ENCODE measurements at regions not wholly inside any gene's neighbourhood (a gene's known extent, or its start where the extent isn't known, plus 50 kb on each side); places are given as distances from the start of the nearest gene placed in this dataset.

DNA sequence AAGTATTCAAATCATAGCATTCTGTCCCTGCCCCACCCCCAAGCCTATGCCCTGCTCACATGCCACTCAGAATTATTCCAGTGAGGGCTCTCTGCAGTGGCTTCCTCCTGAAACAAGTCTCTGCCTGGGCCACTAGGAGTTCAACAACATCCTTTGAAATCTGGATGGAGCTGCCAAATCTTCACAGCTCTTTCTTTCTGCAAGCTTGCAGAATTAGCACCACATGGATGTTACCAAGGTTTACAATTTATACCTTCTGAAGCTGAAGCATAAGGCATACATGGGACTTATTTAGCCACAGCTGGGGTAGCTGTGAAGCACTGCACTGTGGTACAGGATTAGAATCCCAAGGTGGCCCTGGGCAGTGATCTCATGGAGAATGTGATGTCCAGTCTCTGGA is 577.5 kb downstream of the CD109 start:
- TF ChIP-seq NFIC (IDR thresholded peaks at IDR 0.05) (no peak), EP300 (IDR thresholded peaks at IDR 0.05; ENCODE audit: borderline replicate concordance) (no peak), EGR1 (IDR thresholded peaks at IDR 0.05) (no peak), ZBTB7A (IDR thresholded peaks at IDR 0.05; ENCODE audit: low read depth) (no peak), CREB1 (IDR thresholded peaks at IDR 0.05; ENCODE audit: low read depth) (no peak), YY1 (IDR thresholded peaks at IDR 0.05; ENCODE audit: low read depth) (no peak), FOXM1 (IDR thresholded peaks at IDR 0.05; ENCODE audit: borderline replicate concordance, low read depth) (no peak), CEBPB (IDR thresholded peaks at IDR 0.05) (no peak), TEAD4 (IDR thresholded peaks at IDR 0.05) (no peak), TAF1 (IDR thresholded peaks at IDR 0.05; ENCODE audit: low read depth) (no peak), RAD21 (IDR thresholded peaks at IDR 0.05; ENCODE audit: low read depth) (no peak), TCF12 (IDR thresholded peaks at IDR 0.05; ENCODE audit: low read depth) (no peak)
- TF ChIP-seq, protein P1, sequence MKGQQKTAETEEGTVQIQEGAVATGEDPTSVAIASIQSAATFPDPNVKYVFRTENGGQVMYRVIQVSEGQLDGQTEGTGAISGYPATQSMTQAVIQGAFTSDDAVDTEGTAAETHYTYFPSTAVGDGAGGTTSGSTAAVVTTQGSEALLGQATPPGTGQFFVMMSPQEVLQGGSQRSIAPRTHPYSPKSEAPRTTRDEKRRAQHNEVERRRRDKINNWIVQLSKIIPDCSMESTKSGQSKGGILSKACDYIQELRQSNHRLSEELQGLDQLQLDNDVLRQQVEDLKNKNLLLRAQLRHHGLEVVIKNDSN (IDR thresholded peaks at IDR 0.05) = no peak
- TF ChIP-seq, protein P2, sequence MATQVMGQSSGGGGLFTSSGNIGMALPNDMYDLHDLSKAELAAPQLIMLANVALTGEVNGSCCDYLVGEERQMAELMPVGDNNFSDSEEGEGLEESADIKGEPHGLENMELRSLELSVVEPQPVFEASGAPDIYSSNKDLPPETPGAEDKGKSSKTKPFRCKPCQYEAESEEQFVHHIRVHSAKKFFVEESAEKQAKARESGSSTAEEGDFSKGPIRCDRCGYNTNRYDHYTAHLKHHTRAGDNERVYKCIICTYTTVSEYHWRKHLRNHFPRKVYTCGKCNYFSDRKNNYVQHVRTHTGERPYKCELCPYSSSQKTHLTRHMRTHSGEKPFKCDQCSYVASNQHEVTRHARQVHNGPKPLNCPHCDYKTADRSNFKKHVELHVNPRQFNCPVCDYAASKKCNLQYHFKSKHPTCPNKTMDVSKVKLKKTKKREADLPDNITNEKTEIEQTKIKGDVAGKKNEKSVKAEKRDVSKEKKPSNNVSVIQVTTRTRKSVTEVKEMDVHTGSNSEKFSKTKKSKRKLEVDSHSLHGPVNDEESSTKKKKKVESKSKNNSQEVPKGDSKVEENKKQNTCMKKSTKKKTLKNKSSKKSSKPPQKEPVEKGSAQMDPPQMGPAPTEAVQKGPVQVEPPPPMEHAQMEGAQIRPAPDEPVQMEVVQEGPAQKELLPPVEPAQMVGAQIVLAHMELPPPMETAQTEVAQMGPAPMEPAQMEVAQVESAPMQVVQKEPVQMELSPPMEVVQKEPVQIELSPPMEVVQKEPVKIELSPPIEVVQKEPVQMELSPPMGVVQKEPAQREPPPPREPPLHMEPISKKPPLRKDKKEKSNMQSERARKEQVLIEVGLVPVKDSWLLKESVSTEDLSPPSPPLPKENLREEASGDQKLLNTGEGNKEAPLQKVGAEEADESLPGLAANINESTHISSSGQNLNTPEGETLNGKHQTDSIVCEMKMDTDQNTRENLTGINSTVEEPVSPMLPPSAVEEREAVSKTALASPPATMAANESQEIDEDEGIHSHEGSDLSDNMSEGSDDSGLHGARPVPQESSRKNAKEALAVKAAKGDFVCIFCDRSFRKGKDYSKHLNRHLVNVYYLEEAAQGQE (IDR thresholded peaks at IDR 0.05; ENCODE audit: low read depth) = no peak
- TF ChIP-seq, protein P3, sequence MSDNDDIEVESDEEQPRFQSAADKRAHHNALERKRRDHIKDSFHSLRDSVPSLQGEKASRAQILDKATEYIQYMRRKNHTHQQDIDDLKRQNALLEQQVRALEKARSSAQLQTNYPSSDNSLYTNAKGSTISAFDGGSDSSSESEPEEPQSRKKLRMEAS (IDR thresholded peaks at IDR 0.05) = no peak

DNA sequence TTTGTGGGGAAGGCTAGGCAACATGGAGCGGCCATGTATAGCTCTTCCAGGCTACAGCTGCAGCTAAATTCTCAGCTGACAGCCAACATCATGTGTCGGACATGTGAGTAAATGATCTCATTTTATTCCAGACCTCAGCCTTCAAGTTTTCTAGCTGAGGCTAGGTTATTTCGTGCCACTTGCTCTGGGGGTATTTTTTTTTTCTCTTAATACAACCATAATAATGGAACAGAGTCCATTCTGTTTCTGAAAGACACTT is 573.5 kb downstream of the CD109 start:
- no peak for TF ChIP-seq ZBTB7A (IDR thresholded peaks at IDR 0.05; ENCODE audit: low read depth)
- TF ChIP-seq TCF12 (IDR thresholded peaks at IDR 0.05; ENCODE audit: low read depth) = no peak
- TF ChIP-seq, protein P3 (IDR thresholded peaks at IDR 0.05) = no peak
- TF ChIP-seq RAD21 (IDR thresholded peaks at IDR 0.05; ENCODE audit: low read depth) = no peak

DNA sequence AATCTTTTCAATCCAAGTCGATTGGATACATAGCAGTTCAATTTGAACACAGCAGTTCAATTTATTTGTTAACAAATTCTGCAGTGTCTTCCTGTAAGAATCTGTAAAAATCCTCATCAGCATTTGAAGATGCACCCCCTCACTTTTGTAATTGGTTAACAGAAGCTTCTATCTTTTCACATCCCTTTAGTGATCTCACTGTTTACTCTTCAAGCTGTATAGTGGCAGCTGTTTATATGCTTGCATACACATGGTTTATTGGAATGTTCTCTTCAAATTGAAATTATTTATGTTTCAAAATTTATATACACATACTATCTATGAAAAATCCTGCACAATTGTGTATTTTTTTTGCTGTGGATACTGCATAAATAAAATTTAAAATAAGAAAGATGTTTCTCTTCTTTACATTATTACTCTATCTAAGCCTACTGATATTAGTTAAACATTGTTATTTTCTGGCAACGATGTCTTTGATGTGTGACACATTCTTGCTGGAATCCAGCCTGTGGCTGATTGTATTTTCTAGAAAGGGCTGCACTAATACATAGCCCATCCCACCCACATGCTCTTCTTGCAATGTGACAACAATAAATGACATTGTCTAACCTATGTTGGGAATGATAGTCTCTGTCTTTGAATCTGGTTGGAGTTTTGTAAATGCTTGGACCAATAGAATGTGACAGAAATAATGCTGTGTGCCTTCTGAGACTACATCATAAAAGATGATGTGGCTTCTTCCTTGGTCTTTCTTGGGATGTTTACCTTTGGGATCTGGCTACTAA is 573.0 kb downstream of the CD109 start:
- TF ChIP-seq TCF12 (IDR thresholded peaks at IDR 0.05; ENCODE audit: low read depth) = no peak
- TF ChIP-seq TEAD4 (IDR thresholded peaks at IDR 0.05) = no peak
- TF ChIP-seq, protein P1 (IDR thresholded peaks at IDR 0.05) = no peak
- TF ChIP-seq, protein P2 (IDR thresholded peaks at IDR 0.05; ENCODE audit: low read depth) = no peak
- TF ChIP-seq EGR1 (IDR thresholded peaks at IDR 0.05) = no peak
- TF ChIP-seq TAF1 (IDR thresholded peaks at IDR 0.05; ENCODE audit: low read depth) = no peak
- TF ChIP-seq RAD21 (IDR thresholded peaks at IDR 0.05; ENCODE audit: low read depth) = no peak
- TF ChIP-seq ZBTB7A (IDR thresholded peaks at IDR 0.05; ENCODE audit: low read depth) = no peak
- TF ChIP-seq CREB1 (IDR thresholded peaks at IDR 0.05; ENCODE audit: low read depth) = no peak

DNA sequence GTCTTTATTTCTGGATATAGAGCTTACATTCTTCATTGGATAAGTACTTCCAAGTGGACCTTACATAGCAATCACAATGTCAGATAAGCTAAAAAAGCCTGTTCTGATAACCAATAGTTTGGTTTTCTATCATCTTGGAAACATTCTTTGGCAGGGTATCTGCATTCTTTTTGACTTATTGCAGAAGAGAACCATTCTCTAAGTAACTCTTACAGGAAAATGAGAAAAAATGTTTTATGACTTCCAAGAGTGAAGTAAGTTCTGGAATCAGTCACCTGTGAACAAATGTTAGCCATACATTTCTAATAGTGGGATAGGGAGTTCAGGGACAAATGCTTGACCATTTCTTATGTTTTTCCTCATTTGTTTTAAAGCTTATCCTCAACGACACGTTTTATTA is 564.0 kb downstream of the CD109 start:
- no peak for TF ChIP-seq RAD21 (IDR thresholded peaks at IDR 0.05; ENCODE audit: low read depth)
- no peak for TF ChIP-seq TCF12 (IDR thresholded peaks at IDR 0.05; ENCODE audit: low read depth)
- no peak for TF ChIP-seq TEAD4 (IDR thresholded peaks at IDR 0.05)

DNA sequence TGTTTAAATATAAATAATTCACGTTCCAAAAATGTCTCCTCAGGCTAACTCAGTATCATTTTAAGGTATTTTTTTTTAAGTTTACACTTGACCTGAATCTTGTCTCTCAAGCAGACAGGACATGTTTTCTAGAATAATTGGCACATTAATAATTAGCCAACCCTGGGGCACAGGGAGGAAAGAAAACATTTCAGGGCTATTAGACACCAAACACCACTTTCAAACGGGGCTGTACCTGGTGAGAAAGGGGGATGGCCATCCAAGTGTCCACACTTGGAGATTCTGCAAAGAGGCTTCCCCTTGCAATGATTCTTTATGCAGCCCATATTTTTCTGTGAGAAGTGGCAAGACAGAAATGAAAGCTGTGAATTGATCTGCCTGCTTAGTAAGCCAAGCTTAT is 560.8 kb downstream of the CD109 start:
- TF ChIP-seq TEAD4 (IDR thresholded peaks at IDR 0.05) (no peak), TAF1 (IDR thresholded peaks at IDR 0.05; ENCODE audit: low read depth) (no peak), EP300 (IDR thresholded peaks at IDR 0.05; ENCODE audit: borderline replicate concordance) (no peak), RAD21 (IDR thresholded peaks at IDR 0.05; ENCODE audit: low read depth) (no peak), NFIC (IDR thresholded peaks at IDR 0.05) (no peak)
- TF ChIP-seq, protein P2 (IDR thresholded peaks at IDR 0.05; ENCODE audit: low read depth) = no peak

All from Ishikawa (cell line).